ENCODE measurements at regions not wholly inside any gene's neighbourhood (a gene's known extent, or its start where the extent isn't known, plus 50 kb on each side); places are given as distances from the start of the nearest gene placed in this dataset.
"Not testable (repeated sequence)": the region's sequence is repeated elsewhere in the genome, so short reads cannot be mapped to it uniquely, and the experiment has no call there.

DNA sequence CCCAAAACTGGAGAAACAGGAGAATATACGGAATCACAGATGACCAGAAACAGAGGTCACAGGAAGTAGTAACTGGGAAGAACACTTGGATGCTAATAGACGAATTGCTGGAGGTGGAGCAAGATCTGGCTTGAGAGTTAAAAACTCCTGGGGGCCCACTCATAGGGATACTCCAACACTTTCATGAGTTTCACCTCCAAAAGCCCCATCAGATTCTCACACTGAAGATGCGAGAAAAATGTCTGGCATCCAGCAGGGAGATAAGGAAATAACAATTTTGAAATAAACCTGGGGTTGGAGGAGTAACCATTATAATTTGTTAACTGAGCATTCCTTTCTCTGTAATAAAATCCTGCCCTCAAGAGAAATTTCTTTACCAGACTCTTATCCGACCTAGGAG is 154.0 kb downstream of the ANXA2 start:
- intact Hi-C loops (cut with DNase I) = no loop called here
- DNase-seq = no peak

DNA sequence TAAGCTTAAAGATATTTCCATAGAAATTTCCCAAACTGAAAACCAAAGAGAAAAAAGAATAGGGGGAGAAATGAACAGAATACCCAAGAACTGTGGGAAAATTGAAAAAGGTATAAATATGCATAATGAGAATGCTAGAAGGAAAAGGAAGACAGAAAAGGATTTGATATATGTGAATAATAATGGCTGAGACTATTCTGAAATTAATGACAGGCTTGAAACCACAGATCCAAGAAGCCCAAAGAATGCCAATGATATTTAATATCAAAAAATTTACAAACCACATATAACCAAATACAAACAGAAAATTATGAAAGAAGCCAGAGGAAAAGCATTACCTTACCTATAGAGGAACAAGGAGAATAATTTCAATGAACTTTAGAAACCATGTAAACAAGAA is 153.0 kb downstream of the ANXA2 start:
- no peak for DNase-seq
- intact Hi-C loops (cut with DNase I) = no loop called here

- intact Hi-C loops (cut with DNase I) = no loop called here
- no peak for DNase-seq
These were observed 147.5 kb downstream of the ANXA2 start for GRCh38 chr15:60250316-60250715.

- DNase-seq = no peak
- intact Hi-C loops (cut with DNase I) = no loop called here
These were observed 146.3 kb downstream of the ANXA2 start for GRCh38 chr15:60251300-60252070.

GRCh38 chr15:60254416-60254815 is 143.4 kb downstream of the ANXA2 start:
- intact Hi-C loops (cut with DNase I) = no loop called here
- no peak for DNase-seq

- peak in 1 of 42 donors; percentile 2 for DNase-seq
- intact Hi-C loops (cut with DNase I) = no loop called here
These were observed 142.4 kb downstream of the ANXA2 start for GRCh38 chr15:60255390-60255789.

DNA sequence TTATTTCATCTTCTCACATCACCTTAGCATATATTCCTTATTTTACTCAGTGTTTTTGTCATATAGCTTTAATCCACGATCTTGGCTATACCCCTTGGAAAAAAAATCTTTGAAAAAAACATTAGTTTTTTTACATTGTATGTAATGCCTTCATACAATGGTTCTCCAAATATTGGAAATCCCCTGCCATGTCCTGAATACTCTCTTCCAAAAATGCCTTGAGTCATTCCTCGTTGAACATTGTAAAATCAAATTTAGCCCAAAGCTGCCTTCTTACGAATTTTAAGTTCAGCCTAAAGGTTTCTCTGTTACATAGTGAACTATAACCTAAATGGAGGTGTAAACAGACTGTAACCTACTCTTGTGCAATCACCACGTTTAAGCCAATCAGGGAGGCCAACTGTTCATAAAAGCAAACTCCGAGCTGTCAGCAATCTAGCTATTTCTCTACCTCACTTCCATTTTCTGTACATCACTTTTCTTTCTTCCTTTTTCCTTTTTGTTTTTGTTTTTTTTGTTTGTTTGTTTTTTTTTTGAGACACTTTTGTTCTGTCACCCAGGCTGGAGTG is 140.1 kb downstream of the ANXA2 start:
- intact Hi-C loops (cut with DNase I) = no loop called here
- no peak for DNase-seq

DNA sequence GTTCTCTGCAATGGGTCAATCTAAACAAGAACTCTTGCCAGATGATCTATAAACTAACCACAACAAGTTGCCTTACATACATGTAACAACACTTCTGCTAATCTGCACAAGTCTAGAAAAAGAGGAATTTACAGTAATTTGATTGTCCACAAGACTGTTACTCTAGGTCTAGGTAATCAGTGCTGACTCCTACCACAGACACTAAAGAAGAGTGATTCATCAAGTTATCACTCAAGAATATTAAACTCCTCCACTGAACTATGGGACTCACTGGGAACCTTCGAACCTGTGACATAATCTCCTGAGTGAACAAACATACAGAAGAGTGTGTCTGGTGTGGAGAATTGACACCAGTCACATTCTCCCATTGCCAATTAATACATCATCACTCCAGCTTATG is 138.3 kb downstream of the ANXA2 start:
- intact Hi-C loops (cut with DNase I) = no loop called here
- DNase-seq = no peak

DNA sequence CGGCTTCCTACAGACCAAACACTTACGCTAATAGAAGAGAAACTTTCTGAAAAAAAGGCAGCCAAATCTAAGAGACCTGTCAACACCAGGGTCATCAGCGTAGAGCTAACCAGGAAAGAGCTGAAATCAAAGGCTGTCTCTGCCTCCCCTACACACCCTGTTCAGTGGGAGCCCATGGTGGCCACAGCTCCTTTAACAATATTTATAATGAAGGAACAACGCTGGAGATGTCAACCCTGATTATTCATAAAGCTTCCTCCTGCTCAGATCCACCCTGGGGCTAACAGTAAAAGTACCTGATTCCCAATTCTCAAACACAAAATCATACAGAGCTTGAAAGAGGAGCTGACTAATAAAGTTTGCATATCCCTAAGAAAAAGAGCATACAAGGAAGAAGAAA is 133.7 kb downstream of the ANXA2 start:
- no peak for DNase-seq
- intact Hi-C loops (cut with DNase I) = no loop called here

- DNase-seq = no peak
- intact Hi-C loops (cut with DNase I) = no loop called here
These were observed 133.2 kb downstream of the ANXA2 start for GRCh38 chr15:60264566-60264965.

- no peak for DNase-seq
These were observed 132.7 kb downstream of the ANXA2 start for GRCh38 chr15:60265057-60265456.

GRCh38 chr15:60272623-60273022 is 125.2 kb downstream of the ANXA2 start:
- intact Hi-C loops (cut with DNase I) = no loop called here
- DNase-seq = no peak

More at GRCh38 chr15:60265057-60265456, 132.7 kb downstream of the ANXA2 start:
- intact Hi-C loops (cut with DNase I) = no loop called here

DNA sequence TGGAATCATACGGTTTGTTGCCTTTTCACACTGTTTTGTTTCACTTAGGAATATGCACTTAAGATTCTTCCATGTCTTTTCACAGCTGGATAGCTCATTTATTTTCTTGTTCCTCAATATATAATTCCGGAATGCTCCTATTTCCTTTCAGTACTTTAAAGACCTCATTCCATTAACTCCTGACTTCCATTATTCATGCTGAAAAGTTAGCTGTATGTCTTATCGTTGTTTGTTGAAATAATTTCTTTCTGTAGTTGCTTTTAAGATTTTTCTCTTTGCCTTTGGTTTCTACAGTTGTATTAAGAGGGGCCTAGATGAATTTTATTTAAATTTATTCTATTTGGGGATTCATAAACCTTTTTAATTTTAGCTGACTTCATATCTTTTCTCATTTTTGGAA is 122.2 kb downstream of the ANXA2 start:
- no peak for DNase-seq
- intact Hi-C loops (cut with DNase I) = no loop called here

DNA sequence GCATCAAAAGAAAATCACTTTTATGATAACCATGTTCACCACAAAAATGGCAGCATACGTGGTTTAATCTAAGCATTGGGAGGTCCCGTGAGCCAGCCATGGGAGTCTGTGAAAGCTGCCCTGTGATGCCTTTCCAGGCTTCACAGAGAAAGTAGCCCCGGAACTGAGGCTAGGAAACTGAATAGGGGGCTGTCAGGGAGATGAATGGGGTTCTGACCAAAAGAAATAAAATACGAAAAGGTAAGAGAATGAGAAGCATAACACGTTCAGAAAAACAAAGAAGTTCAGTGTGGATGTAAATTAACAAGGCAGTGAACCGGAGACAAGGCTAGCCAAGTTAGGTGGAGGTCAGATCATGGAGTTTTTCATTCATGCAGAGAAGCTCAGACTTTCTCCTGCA is 118.9 kb downstream of the ANXA2 start:
- DNase-seq = no peak
- intact Hi-C loops (cut with DNase I) = no loop called here

DNA sequence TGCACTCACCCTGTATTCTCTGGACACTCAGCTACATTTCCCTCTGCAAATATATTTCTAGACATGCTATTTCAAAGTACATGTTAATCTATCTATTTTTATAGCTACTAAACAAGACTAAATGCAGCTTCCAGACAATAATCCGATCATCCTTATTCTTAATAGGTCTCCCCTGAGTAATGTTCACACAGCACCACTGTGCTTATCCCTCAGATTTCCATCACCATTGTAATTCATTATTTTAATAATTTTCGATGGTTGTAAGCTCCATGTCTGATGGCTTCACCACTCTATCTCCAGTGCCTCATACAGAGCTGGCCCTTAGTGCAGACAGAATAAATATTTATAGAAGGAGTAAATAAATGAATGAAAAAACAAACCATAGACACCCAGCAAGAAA is 117.5 kb downstream of the ANXA2 start:
- intact Hi-C loops (cut with DNase I) = no loop called here
- DNase-seq = no peak

- intact Hi-C loops (cut with DNase I) = no loop called here
These were observed 113.8 kb downstream of the ANXA2 start for GRCh38 chr15:60283936-60284335.

GRCh38 chr15:60295901-60296300 is 101.9 kb downstream of the ANXA2 start:
- DNase-seq; intact Hi-C loops (cut with DNase I): not testable (repeated sequence)

More at GRCh38 chr15:60283936-60284335, 113.8 kb downstream of the ANXA2 start:
- DNase-seq = no peak

DNA sequence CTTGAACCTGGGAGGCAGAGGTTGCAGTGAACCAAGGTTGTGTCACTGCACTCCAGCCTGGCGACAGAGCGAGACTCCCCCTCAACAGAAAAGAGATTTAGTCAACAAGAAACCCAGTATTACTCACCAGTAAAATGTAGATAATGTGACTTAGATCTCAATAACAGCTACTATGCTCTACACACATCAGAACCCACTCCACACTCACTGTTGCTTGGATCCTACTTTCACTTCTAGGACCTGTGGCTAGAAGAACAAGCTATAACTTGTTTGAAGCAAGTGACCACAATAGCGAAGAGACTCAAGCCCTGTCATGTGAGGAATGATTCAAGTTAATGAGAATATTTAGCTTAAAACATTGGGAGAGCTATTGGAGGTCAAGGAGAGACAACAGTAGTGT is 100.7 kb downstream of the ANXA2 start:
- intact Hi-C loops (cut with DNase I) = no loop called here
- DNase-seq = no peak

Measured in head of caudate nucleus (tissue), 42 donors.